Gastrocnemius medialis (tissue), 4 donors: ENCODE measurements at regions not wholly inside any gene's neighbourhood (a gene's known extent, or its start where the extent isn't known, plus 50 kb on each side); places are given as distances from the start of the nearest gene placed in this dataset.

Experiments
- ATAC-seq, 2 donors: fragments of 150-250 bp; one replicate each; pipeline ENCODE4 v1.9.1; 2016
- DNase-seq, 2 donors: peaks; one replicate each; pipeline ENCODE4 v3.0.0-alpha.2; 2019
- H3K27ac ChIP-seq, 4 donors: fragments of 200-600 bp; sonication (generic); 1 replicate in 1 of 4; 2 replicates in 3 of 4; pipeline ENCODE4 v1.5.1; 2016 to 2018; ENCODE audit warnings: mild to moderate bottlenecking in 2 of 4, moderate library complexity in 1 of 4
- H3K27me3 ChIP-seq, 3 donors: fragments of 200-600 bp; sonication (generic) in 2 of 3; 1 replicate in 1 of 3; 2 replicates in 2 of 3; pipeline versions ENCODE4 v1.5.1 to v1.6.0; 2016 to 2019; ENCODE audit warnings: mild to moderate bottlenecking in 1 of 3, moderate library complexity in 1 of 3
- H3K36me3 ChIP-seq, 2 donors: fragments of 200-600 bp; sonication (generic) in 1 of 2; one replicate each; pipeline ENCODE4 v1.5.1; 2017 to 2018
- H3K4me1 ChIP-seq, 2 donors: fragments of 200-600 bp; sonication (generic) in 1 of 2; one replicate each; pipeline ENCODE4 v1.5.1; 2016 to 2017; ENCODE audit warnings: mild to moderate bottlenecking in 2 of 2
- H3K4me3 ChIP-seq, 4 donors: fragments of 200-600 bp; sonication (generic) in 3 of 4; 1 replicate in 1 of 4; 2 replicates in 3 of 4; pipeline ENCODE4 v1.5.1; 2016 to 2019; ENCODE audit warnings: mild to moderate bottlenecking in 2 of 4
- H3K9me3 ChIP-seq, 3 donors: fragments of 200-600 bp; sonication (generic) in 2 of 3; 1 replicate in 1 of 3; 2 replicates in 2 of 3; pipeline ENCODE4 v1.5.1; 2016 to 2019
- POLR2A ChIP-seq, 2 donors: fragments of 450-650 bp; IDR thresholded peaks; one replicate each; pipeline ENCODE4 v1.6.1; 2017; ENCODE audit warnings: antibody characterized with exemption in 2 of 2, mild to moderate bottlenecking in 2 of 2, moderate library complexity in 2 of 2
- in situ Hi-C, 4 donors: fragments of 200-750 bp; cut with MboI; loops; one replicate each; pipeline versions ENCODE4 v1.15.0 to v1.8.0; 2017; ENCODE audit warnings: low sequenced_read_pairs in 4 of 4
- intact Hi-C: fragments of 100-400 bp; cut with DNase I; formaldehyde crosslinking; loops from one replicate; pipeline ENCODE4 v1.15.1; 2023; ENCODE audit warnings: low total_unique reads
- TF ChIP-seq, protein P1 (sequence below), 5 experiments: fragments of 450-650 bp in 3 of 5; fragments of 200-600 bp in 2 of 5; sonication (generic) in 2 of 5; IDR thresholded peaks in 4 of 5; conservative IDR thresholded peaks in 1 of 5; 1 replicate in 4 of 5; 2 replicates in 1 of 5; pipeline ENCODE4 v1.5.1; 2016 to 2019; ENCODE audit warnings: antibody characterized with exemption in 5 of 5, mild to moderate bottlenecking in 3 of 5, moderate library complexity in 3 of 5

DNA sequence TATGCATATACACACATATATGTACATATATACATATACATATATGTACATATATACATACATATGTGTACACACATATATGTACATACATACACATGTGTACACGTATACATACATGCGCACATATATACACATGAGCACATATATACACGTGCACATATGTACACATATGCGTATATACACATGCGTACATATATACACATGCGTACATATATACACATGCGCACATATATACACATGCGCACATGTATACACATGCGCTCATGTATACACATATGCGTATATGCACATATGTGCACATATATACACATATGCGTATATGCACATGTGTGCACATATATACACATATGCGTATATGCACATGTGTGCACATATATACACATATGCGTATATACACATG lies 353.0 kb downstream of the EDEM1 start:
- in situ Hi-C loops = no loop called here
- H3K4me1 ChIP-seq = no peaks in the 10 kb centered on the region
- ATAC-seq = no peak
- no peaks in the 10 kb centered on the region for H3K36me3 ChIP-seq
- no peak for DNase-seq
- H3K4me3 ChIP-seq = no peak overlapping the region
- TF ChIP-seq, protein P1, sequence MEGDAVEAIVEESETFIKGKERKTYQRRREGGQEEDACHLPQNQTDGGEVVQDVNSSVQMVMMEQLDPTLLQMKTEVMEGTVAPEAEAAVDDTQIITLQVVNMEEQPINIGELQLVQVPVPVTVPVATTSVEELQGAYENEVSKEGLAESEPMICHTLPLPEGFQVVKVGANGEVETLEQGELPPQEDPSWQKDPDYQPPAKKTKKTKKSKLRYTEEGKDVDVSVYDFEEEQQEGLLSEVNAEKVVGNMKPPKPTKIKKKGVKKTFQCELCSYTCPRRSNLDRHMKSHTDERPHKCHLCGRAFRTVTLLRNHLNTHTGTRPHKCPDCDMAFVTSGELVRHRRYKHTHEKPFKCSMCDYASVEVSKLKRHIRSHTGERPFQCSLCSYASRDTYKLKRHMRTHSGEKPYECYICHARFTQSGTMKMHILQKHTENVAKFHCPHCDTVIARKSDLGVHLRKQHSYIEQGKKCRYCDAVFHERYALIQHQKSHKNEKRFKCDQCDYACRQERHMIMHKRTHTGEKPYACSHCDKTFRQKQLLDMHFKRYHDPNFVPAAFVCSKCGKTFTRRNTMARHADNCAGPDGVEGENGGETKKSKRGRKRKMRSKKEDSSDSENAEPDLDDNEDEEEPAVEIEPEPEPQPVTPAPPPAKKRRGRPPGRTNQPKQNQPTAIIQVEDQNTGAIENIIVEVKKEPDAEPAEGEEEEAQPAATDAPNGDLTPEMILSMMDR (IDR thresholded peaks at IDR 0.05 in 4 of 5, conservative IDR thresholded peaks at IDR 0.05 in 1 of 5) = no peak
- no peak for TF ChIP-seq POLR2A (IDR thresholded peaks at IDR 0.05)
- H3K27ac ChIP-seq = no peak overlapping the region
- H3K9me3 ChIP-seq = peaks cover 0 to 3% (median 0%) of the 10 kb centered on the region in 3 donors
- H3K27me3 ChIP-seq = no peaks in the 10 kb centered on the region
- intact Hi-C loops = no loop called here

DNA sequence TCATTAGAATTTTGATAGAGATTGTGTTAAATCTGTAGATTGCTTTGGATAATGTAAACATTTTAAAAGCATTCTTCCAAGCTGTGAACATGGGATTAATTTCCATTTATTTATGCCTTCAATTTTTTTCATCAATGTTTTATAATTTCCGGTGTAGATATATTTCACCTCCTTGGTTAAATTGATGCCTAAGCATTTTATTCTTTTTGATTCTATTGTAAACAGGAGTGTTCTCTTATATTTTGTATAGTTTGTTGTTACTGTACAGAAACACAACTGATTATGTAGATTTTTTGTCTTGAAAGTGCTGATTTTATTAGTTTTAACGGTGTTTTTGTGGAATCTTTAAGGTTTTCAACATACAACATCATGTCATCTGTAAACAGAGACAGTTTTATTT lies 355.0 kb downstream of the EDEM1 start:
- TF ChIP-seq, protein P1 (IDR thresholded peaks at IDR 0.05 in 4 of 5, conservative IDR thresholded peaks at IDR 0.05 in 1 of 5) = no peak
- no peak for TF ChIP-seq POLR2A (IDR thresholded peaks at IDR 0.05)
- no peaks in the 10 kb centered on the region for H3K27me3 ChIP-seq
- DNase-seq (no peak), ATAC-seq (no peak)
- no peak overlapping the region for H3K27ac ChIP-seq
- H3K4me3 ChIP-seq = no peak overlapping the region
- no peaks in the 10 kb centered on the region for H3K4me1 ChIP-seq
- intact Hi-C loops = no loop called here
- in situ Hi-C loops = no loop called here
- peaks cover 0 to 3% (median 0%) of the 10 kb centered on the region in 3 donors for H3K9me3 ChIP-seq
- no peaks in the 10 kb centered on the region for H3K36me3 ChIP-seq

DNA sequence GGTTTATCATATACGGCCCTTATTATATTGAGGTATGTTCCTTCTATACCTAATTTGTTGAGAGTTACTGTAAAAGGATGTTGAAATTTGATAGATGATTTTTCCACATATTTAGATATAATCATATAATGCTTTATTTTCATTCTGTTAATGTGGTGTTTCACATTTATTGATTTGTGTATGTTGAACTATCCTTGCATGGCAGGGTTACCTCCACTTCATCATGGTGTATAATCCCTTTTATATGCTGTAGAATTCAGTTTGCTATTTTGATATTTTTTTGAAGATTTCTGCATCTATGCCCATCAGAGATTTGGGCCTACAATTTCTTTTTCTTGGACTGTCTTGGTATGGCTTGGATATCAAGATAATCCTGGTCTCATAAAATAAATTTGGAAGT lies 355.5 kb downstream of the EDEM1 start:
- Histone ChIP-seq H3K4me3 (no peak overlapping the region), H3K9me3 (peaks cover 0 to 3% (median 0%) of the 10 kb centered on the region in 3 donors), H3K36me3 (no peaks in the 10 kb centered on the region), H3K27ac (no peak overlapping the region), H3K27me3 (no peaks in the 10 kb centered on the region), H3K4me1 (no peaks in the 10 kb centered on the region)
- in situ Hi-C loops (no loop called here), intact Hi-C loops (no loop called here)
- ATAC-seq (no peak), DNase-seq (no peak)
- TF ChIP-seq, protein P1 (IDR thresholded peaks at IDR 0.05 in 4 of 5, conservative IDR thresholded peaks at IDR 0.05 in 1 of 5) = no peak
- TF ChIP-seq POLR2A (IDR thresholded peaks at IDR 0.05) = no peak

DNA sequence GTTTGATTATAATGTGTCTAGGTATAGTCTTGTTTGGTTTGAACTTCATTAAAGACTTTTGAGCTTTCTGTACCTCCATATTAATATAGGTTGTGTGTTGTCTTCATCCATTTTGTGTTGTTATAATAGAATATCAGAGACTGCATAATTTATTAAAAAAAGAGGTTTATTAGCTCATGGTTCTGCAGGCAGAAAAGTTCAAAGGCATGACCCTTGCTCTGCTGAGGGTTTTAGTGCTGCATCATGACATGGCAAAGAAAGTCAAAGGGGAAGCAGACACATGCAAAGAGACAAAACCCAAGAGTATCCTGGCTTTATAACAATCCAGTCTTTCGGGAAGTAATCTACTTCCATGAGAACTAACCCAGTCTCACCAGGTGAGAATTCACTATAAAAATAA lies 358.2 kb downstream of the EDEM1 start:
- Histone ChIP-seq H3K4me3 (no peak overlapping the region), H3K27me3 (no peaks in the 10 kb centered on the region), H3K36me3 (no peaks in the 10 kb centered on the region), H3K4me1 (no peaks in the 10 kb centered on the region), H3K9me3 (peaks cover 0 to 3% (median 0%) of the 10 kb centered on the region in 3 donors), H3K27ac (no peak overlapping the region)
- in situ Hi-C loops (no loop called here), intact Hi-C loops (no loop called here)
- TF ChIP-seq, protein P1 (IDR thresholded peaks at IDR 0.05 in 4 of 5, conservative IDR thresholded peaks at IDR 0.05 in 1 of 5) = no peak
- no peak for TF ChIP-seq POLR2A (IDR thresholded peaks at IDR 0.05)
- DNase-seq (no peak), ATAC-seq (no peak)

DNA sequence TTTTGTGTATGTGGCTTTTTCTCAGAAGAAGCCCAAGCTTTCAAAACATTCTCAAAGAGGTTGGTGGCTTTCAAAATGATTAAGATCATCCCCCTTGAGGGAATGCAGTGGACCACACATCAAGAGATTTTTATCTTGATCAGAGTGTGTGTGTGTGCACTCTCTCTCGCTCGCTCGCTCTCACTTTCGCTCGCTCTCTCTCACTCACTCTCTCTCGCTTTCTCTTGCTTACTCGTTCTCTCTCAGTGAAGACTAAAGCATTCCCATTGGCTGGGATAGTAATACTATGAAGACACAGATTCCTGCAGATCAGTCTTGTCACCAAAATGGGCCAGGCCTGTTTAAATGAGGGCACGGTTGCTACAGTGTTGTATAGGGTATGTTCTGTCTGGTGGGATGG lies 365.7 kb downstream of the EDEM1 start:
- intact Hi-C loops = no loop called here
- H3K36me3 ChIP-seq = no peaks in the 10 kb centered on the region
- H3K9me3 ChIP-seq = no peaks in the 10 kb centered on the region
- no peak for ATAC-seq
- H3K4me3 ChIP-seq = no peak overlapping the region
- H3K27me3 ChIP-seq = no peaks in the 10 kb centered on the region
- in situ Hi-C loops = no loop called here
- no peaks in the 10 kb centered on the region for H3K4me1 ChIP-seq
- TF ChIP-seq, protein P1 (IDR thresholded peaks at IDR 0.05 in 4 of 5, conservative IDR thresholded peaks at IDR 0.05 in 1 of 5) = no peak
- no peak for TF ChIP-seq POLR2A (IDR thresholded peaks at IDR 0.05)
- no peak for DNase-seq
- no peak overlapping the region for H3K27ac ChIP-seq
